ENCODE measurements at regions not wholly inside any gene's neighbourhood (a gene's known extent, or its start where the extent isn't known, plus 50 kb on each side); places are given as distances from the start of the nearest gene placed in this dataset.

DNA sequence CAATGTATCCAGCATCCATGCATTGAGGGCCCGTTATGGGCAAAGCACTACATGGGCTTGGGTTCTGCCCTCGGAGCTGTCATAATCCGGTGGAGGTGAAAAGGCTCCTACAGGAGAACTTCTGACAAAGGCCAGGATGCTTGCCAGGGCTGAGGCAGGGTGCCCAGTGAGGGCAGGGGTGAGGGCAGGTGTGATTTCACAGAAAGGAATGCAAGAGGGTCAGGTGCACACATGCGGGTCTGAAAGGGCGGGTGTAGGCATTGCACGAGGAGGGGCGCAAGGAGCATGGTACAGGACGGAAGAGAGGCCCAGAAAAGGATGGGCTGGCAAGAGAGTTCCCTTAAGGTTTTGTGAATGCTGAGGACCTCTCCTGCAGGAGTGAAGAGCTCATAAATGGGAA is 348.0 kb downstream of the BTBD3 start:
- no peaks in the 10 kb centered on the region for H3K4me1 ChIP-seq (ENCODE audit: control insufficient read depth, insufficient read depth, low read length)
- CTCF ChIA-PET, result no interaction called here
- no peak for TF ChIP-seq ZNF391 (tag by site-specific recombination; IDR thresholded peaks at IDR 0.05; ENCODE audit: borderline replicate concordance, low read depth)
- no peak for TF ChIP-seq MEIS1 (CRISPR knock-in tag; IDR thresholded peaks at IDR 0.05; ENCODE audit: borderline replicate concordance)
- no peak for TF ChIP-seq ZNF76 (tag by site-specific recombination; IDR thresholded peaks at IDR 0.05; ENCODE audit: borderline replicate concordance, low read depth)
- TF ChIP-seq, protein P1, sequence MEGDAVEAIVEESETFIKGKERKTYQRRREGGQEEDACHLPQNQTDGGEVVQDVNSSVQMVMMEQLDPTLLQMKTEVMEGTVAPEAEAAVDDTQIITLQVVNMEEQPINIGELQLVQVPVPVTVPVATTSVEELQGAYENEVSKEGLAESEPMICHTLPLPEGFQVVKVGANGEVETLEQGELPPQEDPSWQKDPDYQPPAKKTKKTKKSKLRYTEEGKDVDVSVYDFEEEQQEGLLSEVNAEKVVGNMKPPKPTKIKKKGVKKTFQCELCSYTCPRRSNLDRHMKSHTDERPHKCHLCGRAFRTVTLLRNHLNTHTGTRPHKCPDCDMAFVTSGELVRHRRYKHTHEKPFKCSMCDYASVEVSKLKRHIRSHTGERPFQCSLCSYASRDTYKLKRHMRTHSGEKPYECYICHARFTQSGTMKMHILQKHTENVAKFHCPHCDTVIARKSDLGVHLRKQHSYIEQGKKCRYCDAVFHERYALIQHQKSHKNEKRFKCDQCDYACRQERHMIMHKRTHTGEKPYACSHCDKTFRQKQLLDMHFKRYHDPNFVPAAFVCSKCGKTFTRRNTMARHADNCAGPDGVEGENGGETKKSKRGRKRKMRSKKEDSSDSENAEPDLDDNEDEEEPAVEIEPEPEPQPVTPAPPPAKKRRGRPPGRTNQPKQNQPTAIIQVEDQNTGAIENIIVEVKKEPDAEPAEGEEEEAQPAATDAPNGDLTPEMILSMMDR (tag by site-specific recombination; IDR thresholded peaks at IDR 0.05), result no peak
- TF ChIP-seq OSR2 (tag by site-specific recombination; IDR thresholded peaks at IDR 0.05), result no peak

GRCh38 chr20:12269579-12269978 is 351.9 kb downstream of the BTBD3 start:
- POLR2A ChIA-PET, result no interaction called here
- no peaks in the 10 kb centered on the region for H3K36me3 ChIP-seq (ENCODE audit: control insufficient read depth in 2 of 2, insufficient read depth in 1 of 2, low read length in 2 of 2)
- H3K9me3 ChIP-seq (ENCODE audit: control insufficient read depth, insufficient read depth, low read depth, low read length), result no peaks in the 10 kb centered on the region
- H3K4me3 ChIP-seq (ENCODE audit: low read depth, low read length), result no peak overlapping the region
- H3K27ac ChIP-seq (ENCODE audit: extremely low read depth, low read depth, low read length), result no peak overlapping the region
- H3K4me1 ChIP-seq (ENCODE audit: control insufficient read depth, insufficient read depth, low read length), result no peaks in the 10 kb centered on the region
- no peak for TF ChIP-seq BCL11A (tag by site-specific recombination; IDR thresholded peaks at IDR 0.05; ENCODE audit: low read depth)
- CTCF ChIA-PET, result no interaction called here

More for the DNA sequence above, 348.0 kb downstream of the BTBD3 start:
- Histone ChIP-seq H3K9me3 (ENCODE audit: control insufficient read depth, insufficient read depth, low read depth, low read length) (no peaks in the 10 kb centered on the region), H3K27ac (ENCODE audit: extremely low read depth, low read depth, low read length) (no peak overlapping the region), H3K4me3 (ENCODE audit: low read depth, low read length) (no peak overlapping the region), H3K36me3 (ENCODE audit: control insufficient read depth in 2 of 2, insufficient read depth in 1 of 2, low read length in 2 of 2) (no peaks in the 10 kb centered on the region)
- POLR2A ChIA-PET, result no interaction called here

- TF ChIP-seq ZBTB1 (tag by site-specific recombination; IDR thresholded peaks at IDR 0.05) (no peak), ZNF518A (tag by site-specific recombination; conservative IDR thresholded peaks at IDR 0.05; ENCODE audit: low read depth) (no peak), ZNF548 (tag by site-specific recombination; IDR thresholded peaks at IDR 0.05) (no peak), ZNF529 (tag by site-specific recombination; IDR thresholded peaks at IDR 0.05; ENCODE audit: insufficient replicate concordance) (no peak), OSR2 (tag by site-specific recombination; IDR thresholded peaks at IDR 0.05) (no peak), IKZF3 (tag by site-specific recombination; IDR thresholded peaks at IDR 0.05) (no peak), ZNF624 (tag by site-specific recombination; IDR thresholded peaks at IDR 0.05) (no peak), ZNF391 (tag by site-specific recombination; IDR thresholded peaks at IDR 0.05; ENCODE audit: borderline replicate concordance, low read depth) (no peak), ZNF623 (tag by site-specific recombination; IDR thresholded peaks at IDR 0.05) (no peak), ZEB2 (tag by site-specific recombination; IDR thresholded peaks at IDR 0.05) (no peak), SALL2 (tag by site-specific recombination; IDR thresholded peaks at IDR 0.05; ENCODE audit: borderline replicate concordance) (no peak), KLF16 (tag by site-specific recombination; IDR thresholded peaks at IDR 0.05) (no peak), MZF1 (tag by site-specific recombination; IDR thresholded peaks at IDR 0.05; ENCODE audit: borderline replicate concordance) (no peak)
- H3K9me3 ChIP-seq (ENCODE audit: control insufficient read depth, insufficient read depth, low read depth, low read length), result no peaks in the 10 kb centered on the region
- POLR2A ChIA-PET, result no interaction called here
Measured at GRCh38 chr20:12270863-12271262, 353.2 kb downstream of the BTBD3 start.

More at GRCh38 chr20:12270863-12271262, 353.2 kb downstream of the BTBD3 start:
- H3K36me3 ChIP-seq (ENCODE audit: control insufficient read depth in 2 of 2, insufficient read depth in 1 of 2, low read length in 2 of 2), result no peaks in the 10 kb centered on the region
- no peaks in the 10 kb centered on the region for H3K4me1 ChIP-seq (ENCODE audit: control insufficient read depth, insufficient read depth, low read length)
- CTCF ChIA-PET, result interaction anchor here (0.6 kb wide), 1 partner anchor 748 kb away, joined by 3 read pairs; no protein-coding TSS in a partner anchor
- H3K4me3 ChIP-seq (ENCODE audit: low read depth, low read length), result no peak overlapping the region
- no peak overlapping the region for H3K27ac ChIP-seq (ENCODE audit: extremely low read depth, low read depth, low read length)
